Smooth muscle cell (in vitro differentiated cells): ENCODE measurements at regions not wholly inside any gene's neighbourhood (a gene's known extent, or its start where the extent isn't known, plus 50 kb on each side); places are given as distances from the start of the nearest gene placed in this dataset.

Experiments
- DNase-seq: peaks from one replicate; lab custom pipeline; 2025; ENCODE audit not compliant: unreplicated experiment; lab: John Stamatoyannopoulos, UW
- H2AFZ ChIP-seq: fragments of 200-600 bp; sonication (generic); 2 replicates; pipeline ENCODE4 v1.6.0; 2016; ENCODE audit warnings: antibody characterized with exemption, low read depth, mild to moderate bottlenecking
- H3F3A ChIP-seq: fragments of 200-600 bp; sonication (generic); 2 replicates; pipeline ENCODE4 v1.6.0; 2017; ENCODE audit warnings: antibody characterized with exemption, low read depth
- H3K27ac ChIP-seq: fragments of 200-600 bp; sonication (generic); 2 replicates; pipeline ENCODE4 v1.5.1; 2016; ENCODE audit warnings: low read depth, mild to moderate bottlenecking
- H3K27me3 ChIP-seq: fragments of 200-600 bp; sonication (generic); 2 replicates; pipeline ENCODE4 v1.6.1; 2016; ENCODE audit warnings: low read depth, mild to moderate bottlenecking
- H3K36me3 ChIP-seq: fragments of 200-600 bp; sonication (generic); 2 replicates; pipeline ENCODE4 v1.5.1; 2016; ENCODE audit warnings: low read depth
- H3K4me1 ChIP-seq: fragments of 200-600 bp; sonication (generic); 2 replicates; pipeline ENCODE4 v1.5.1; 2016; ENCODE audit warnings: low read depth
- H3K4me2 ChIP-seq: fragments of 200-600 bp; sonication (generic); 2 replicates; pipeline ENCODE4 v1.6.0; 2016; ENCODE audit warnings: mild to moderate bottlenecking
- H3K4me3 ChIP-seq: fragments of 200-600 bp; sonication (generic); 2 replicates; pipeline ENCODE4 v1.5.1; 2016; ENCODE audit warnings: mild to moderate bottlenecking
- H3K79me2 ChIP-seq: fragments of 200-600 bp; sonication (generic); 2 replicates; pipeline ENCODE4 v1.6.0; 2016; ENCODE audit warnings: low read depth, mild to moderate bottlenecking
- H3K9ac ChIP-seq: fragments of 200-600 bp; sonication (generic); 2 replicates; pipeline ENCODE4 v1.6.0; 2016; ENCODE audit warnings: low read depth
- H3K9me3 ChIP-seq: fragments of 200-600 bp; sonication (generic); replicated peaks from 2 replicates; pipeline ENCODE4 v1.5.1; 2016; ENCODE audit warnings: low read depth
- H4K20me1 ChIP-seq: fragments of 200-600 bp; sonication (generic); 2 replicates; pipeline ENCODE4 v1.6.0; 2016; ENCODE audit warnings: low read depth
- WGBS: methylation state at CpG from one replicate; pipeline ENCODE4 v1.1.7; 2016; ENCODE audit warnings: low lambda C conversion rate; 5-methylcytosine and 5-hydroxymethylcytosine counted together
- TF ChIP-seq, protein P1 (sequence below): fragments of 200-600 bp; sonication (generic); IDR thresholded peaks from 2 replicates; pipeline ENCODE4 v1.5.1; 2017; ENCODE audit warnings: borderline replicate concordance, mild to moderate bottlenecking, antibody characterized with exemption; ENCODE audit not compliant: insufficient read depth, poor library complexity, severe bottlenecking

GRCh38 chr15:58313810-58314592, 117.8 kb upstream of the LIPC start:
- WGBS: 90% methylated on average over 6 of the region's 6 CpGs
- H3K9ac ChIP-seq: no peak overlapping the region
- no peak overlapping the region for H2AFZ ChIP-seq
- no peaks in the 10 kb centered on the region for H4K20me1 ChIP-seq
- no peaks in the 10 kb centered on the region for H3F3A ChIP-seq
- no peaks in the 10 kb centered on the region for H3K9me3 ChIP-seq
- no peak overlapping the region for H3K4me2 ChIP-seq
- H3K79me2 ChIP-seq: no peaks in the 10 kb centered on the region
- H3K36me3 ChIP-seq: no peaks in the 10 kb centered on the region
- no peak for DNase-seq
- no peak overlapping the region for H3K27ac ChIP-seq
- H3K4me1 ChIP-seq: no peaks in the 10 kb centered on the region
- no peak overlapping the region for H3K4me3 ChIP-seq
- TF ChIP-seq, protein P1, sequence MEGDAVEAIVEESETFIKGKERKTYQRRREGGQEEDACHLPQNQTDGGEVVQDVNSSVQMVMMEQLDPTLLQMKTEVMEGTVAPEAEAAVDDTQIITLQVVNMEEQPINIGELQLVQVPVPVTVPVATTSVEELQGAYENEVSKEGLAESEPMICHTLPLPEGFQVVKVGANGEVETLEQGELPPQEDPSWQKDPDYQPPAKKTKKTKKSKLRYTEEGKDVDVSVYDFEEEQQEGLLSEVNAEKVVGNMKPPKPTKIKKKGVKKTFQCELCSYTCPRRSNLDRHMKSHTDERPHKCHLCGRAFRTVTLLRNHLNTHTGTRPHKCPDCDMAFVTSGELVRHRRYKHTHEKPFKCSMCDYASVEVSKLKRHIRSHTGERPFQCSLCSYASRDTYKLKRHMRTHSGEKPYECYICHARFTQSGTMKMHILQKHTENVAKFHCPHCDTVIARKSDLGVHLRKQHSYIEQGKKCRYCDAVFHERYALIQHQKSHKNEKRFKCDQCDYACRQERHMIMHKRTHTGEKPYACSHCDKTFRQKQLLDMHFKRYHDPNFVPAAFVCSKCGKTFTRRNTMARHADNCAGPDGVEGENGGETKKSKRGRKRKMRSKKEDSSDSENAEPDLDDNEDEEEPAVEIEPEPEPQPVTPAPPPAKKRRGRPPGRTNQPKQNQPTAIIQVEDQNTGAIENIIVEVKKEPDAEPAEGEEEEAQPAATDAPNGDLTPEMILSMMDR: no peak
- no peaks in the 10 kb centered on the region for H3K27me3 ChIP-seq

- no peak overlapping the region for H3K27ac ChIP-seq
- no peak overlapping the region for H3K4me3 ChIP-seq
- H3K79me2 ChIP-seq: no peaks in the 10 kb centered on the region
- no peak for DNase-seq
- H3K4me2 ChIP-seq: no peak overlapping the region
- TF ChIP-seq, protein P1: no peak
- no peaks in the 10 kb centered on the region for H3F3A ChIP-seq
- no peaks in the 10 kb centered on the region for H4K20me1 ChIP-seq
- H3K9ac ChIP-seq: no peak overlapping the region
- H3K4me1 ChIP-seq: no peaks in the 10 kb centered on the region
- WGBS: 72% methylated on average over 4 of the region's 4 CpGs
- H3K27me3 ChIP-seq: no peaks in the 10 kb centered on the region
- H2AFZ ChIP-seq: no peak overlapping the region
- H3K36me3 ChIP-seq: no peaks in the 10 kb centered on the region
- no peaks in the 10 kb centered on the region for H3K9me3 ChIP-seq
These were observed 117.1 kb upstream of the LIPC start for GRCh38 chr15:58314593-58315216.

DNA sequence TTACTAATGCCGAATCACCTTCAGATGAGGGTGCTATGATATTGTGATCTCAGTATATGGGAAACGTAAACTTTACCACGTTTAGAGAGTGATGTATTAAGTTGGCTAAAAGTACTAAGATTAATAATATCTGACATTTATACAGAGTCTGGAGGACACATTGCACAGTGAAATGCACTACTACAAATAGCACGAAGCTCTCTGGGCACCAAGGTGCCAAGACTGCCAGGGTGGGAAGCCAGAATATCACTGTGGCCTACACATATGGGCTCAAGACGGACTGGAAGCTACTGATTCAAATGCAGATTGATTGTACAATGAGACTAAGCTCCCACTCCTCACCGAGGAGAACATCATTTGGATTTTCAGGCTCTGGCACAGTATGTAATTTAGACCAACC, 113.3 kb upstream of the LIPC start:
- H3K27me3 ChIP-seq: no peaks in the 10 kb centered on the region
- no peaks in the 10 kb centered on the region for H3K36me3 ChIP-seq
- no peaks in the 10 kb centered on the region for H3F3A ChIP-seq
- H2AFZ ChIP-seq: no peak overlapping the region
- no peaks in the 10 kb centered on the region for H3K9me3 ChIP-seq
- no peak for DNase-seq
- TF ChIP-seq, protein P1: no peak
- H3K4me3 ChIP-seq: no peak overlapping the region
- WGBS: 86% methylated on average over 6 of the region's 6 CpGs
- H3K27ac ChIP-seq: no peak overlapping the region
- H3K79me2 ChIP-seq: no peaks in the 10 kb centered on the region
- H3K4me1 ChIP-seq: no peaks in the 10 kb centered on the region
- H3K4me2 ChIP-seq: no peak overlapping the region
- no peak overlapping the region for H3K9ac ChIP-seq
- no peaks in the 10 kb centered on the region for H4K20me1 ChIP-seq
